ENCODE measurements at regions not wholly inside any gene's neighbourhood (a gene's known extent, or its start where the extent isn't known, plus 50 kb on each side); places are given as distances from the start of the nearest gene placed in this dataset.

DNA sequence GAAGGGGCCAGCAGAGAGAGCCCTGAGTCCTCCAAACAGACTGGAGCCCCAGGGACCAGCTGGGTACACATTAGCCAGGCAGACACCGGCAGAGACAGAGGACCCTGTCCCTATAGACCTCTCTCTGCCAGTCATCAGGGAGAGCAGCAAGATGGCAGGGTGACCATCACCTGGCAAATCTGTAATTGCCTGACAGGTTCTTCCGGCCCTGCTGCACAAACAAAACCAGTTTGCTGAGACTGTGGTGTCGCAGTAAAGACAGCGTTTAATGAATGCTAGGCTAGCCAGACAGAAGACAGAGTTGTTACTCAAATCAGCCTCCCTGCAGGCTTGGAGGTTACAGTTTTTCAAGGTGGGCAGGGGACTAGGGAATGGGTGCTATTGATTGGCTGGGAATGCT, 618.9 kb downstream of the NPHP4 start:
- no peak for TF ChIP-seq CTCF (IDR thresholded peaks at IDR 0.05; ENCODE audit: unreplicated experiment)
- Mint-ChIP-seq H3K9me3 (ENCODE audit: low read depth, unreplicated experiment) (peaks cover 7% of the 10 kb centered on the region), H3K27ac (ENCODE audit: unreplicated experiment) (no peak overlapping the region), H3K4me3 (ENCODE audit: low read depth, unreplicated experiment) (no peak overlapping the region), H3K4me1 (ENCODE audit: low read depth, unreplicated experiment) (no peaks in the 10 kb centered on the region), H3K36me3 (ENCODE audit: insufficient read depth, unreplicated experiment) (no peaks in the 10 kb centered on the region), H3K27me3 (ENCODE audit: unreplicated experiment) (no peaks in the 10 kb centered on the region)
- intact Hi-C loops (cut with micrococcal nuclease; ENCODE audit: unreplicated experiment), result no loop called here
- no TSS peak for BruUV-seq (replicated peaks)
- CTCF ChIA-PET, result no interaction called here
- DNase-seq, result no peak

- BruUV-seq (replicated peaks), result no TSS peak
- no peak for TF ChIP-seq CTCF (IDR thresholded peaks at IDR 0.05; ENCODE audit: unreplicated experiment)
- Mint-ChIP-seq H3K9me3 (ENCODE audit: low read depth, unreplicated experiment) (peaks cover 7% of the 10 kb centered on the region), H3K27ac (ENCODE audit: unreplicated experiment) (no peak overlapping the region), H3K4me3 (ENCODE audit: low read depth, unreplicated experiment) (no peak overlapping the region), H3K36me3 (ENCODE audit: insufficient read depth, unreplicated experiment) (no peaks in the 10 kb centered on the region), H3K4me1 (ENCODE audit: low read depth, unreplicated experiment) (no peaks in the 10 kb centered on the region), H3K27me3 (ENCODE audit: unreplicated experiment) (no peaks in the 10 kb centered on the region)
- CTCF ChIA-PET, result no interaction called here
- intact Hi-C loops (cut with micrococcal nuclease; ENCODE audit: unreplicated experiment), result no loop called here
- DNase-seq, result no peak
Observed at GRCh38 chr1:5371270-5371669, 621.0 kb downstream of the NPHP4 start.

DNA sequence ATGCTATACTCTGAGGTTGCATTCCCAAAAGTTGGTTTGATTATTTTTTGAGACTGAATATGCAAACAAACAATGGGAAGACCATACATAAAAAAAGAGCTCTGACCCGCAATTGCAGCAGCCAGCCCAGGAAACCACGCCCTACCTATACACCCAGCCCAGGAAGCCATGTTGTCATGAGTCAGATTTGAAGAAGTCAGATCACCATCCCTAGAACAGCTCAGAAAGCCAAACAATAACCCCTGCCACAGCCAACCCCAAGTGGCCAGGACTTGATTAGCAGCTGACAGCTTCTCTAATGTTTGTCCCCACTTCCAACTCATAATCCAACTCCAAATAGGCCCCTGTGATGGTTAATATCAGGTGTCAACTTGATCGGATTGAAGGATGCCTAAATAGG, 621.9 kb downstream of the NPHP4 start:
- intact Hi-C loops (cut with micrococcal nuclease; ENCODE audit: unreplicated experiment), result no loop called here
- H3K4me1 Mint-ChIP-seq (ENCODE audit: low read depth, unreplicated experiment), result no peaks in the 10 kb centered on the region

GRCh38 chr1:5369223-5369622, 623.0 kb downstream of the NPHP4 start:
- Mint-ChIP-seq H3K9me3 (ENCODE audit: low read depth, unreplicated experiment) (peaks cover 9% of the 10 kb centered on the region), H3K4me1 (ENCODE audit: low read depth, unreplicated experiment) (no peaks in the 10 kb centered on the region), H3K27ac (ENCODE audit: unreplicated experiment) (no peak overlapping the region), H3K36me3 (ENCODE audit: insufficient read depth, unreplicated experiment) (no peaks in the 10 kb centered on the region), H3K4me3 (ENCODE audit: low read depth, unreplicated experiment) (no peak overlapping the region), H3K27me3 (ENCODE audit: unreplicated experiment) (no peaks in the 10 kb centered on the region)
- DNase-seq, result no peak
- intact Hi-C loops (cut with micrococcal nuclease; ENCODE audit: unreplicated experiment), result no loop called here
- CTCF ChIA-PET, result no interaction called here
- BruUV-seq (replicated peaks), result no TSS peak
- TF ChIP-seq CTCF (IDR thresholded peaks at IDR 0.05; ENCODE audit: unreplicated experiment), result no peak

More for the DNA sequence above, 621.9 kb downstream of the NPHP4 start:
- CTCF ChIA-PET, result no interaction called here
- BruUV-seq (replicated peaks), result no TSS peak
- Mint-ChIP-seq H3K36me3 (ENCODE audit: insufficient read depth, unreplicated experiment) (no peaks in the 10 kb centered on the region), H3K4me3 (ENCODE audit: low read depth, unreplicated experiment) (no peak overlapping the region), H3K9me3 (ENCODE audit: low read depth, unreplicated experiment) (peaks cover 9% of the 10 kb centered on the region), H3K27ac (ENCODE audit: unreplicated experiment) (no peak overlapping the region), H3K27me3 (ENCODE audit: unreplicated experiment) (no peaks in the 10 kb centered on the region)
- no peak for TF ChIP-seq CTCF (IDR thresholded peaks at IDR 0.05; ENCODE audit: unreplicated experiment)
- DNase-seq, result no peak

- BruUV-seq (replicated peaks), result no TSS peak
- no peak for TF ChIP-seq CTCF (IDR thresholded peaks at IDR 0.05; ENCODE audit: unreplicated experiment)
- no peaks in the 10 kb centered on the region for H3K36me3 Mint-ChIP-seq (ENCODE audit: insufficient read depth, unreplicated experiment)
- no peaks in the 10 kb centered on the region for H3K27me3 Mint-ChIP-seq (ENCODE audit: unreplicated experiment)
- H3K4me3 Mint-ChIP-seq (ENCODE audit: low read depth, unreplicated experiment), result no peak overlapping the region
- H3K4me1 Mint-ChIP-seq (ENCODE audit: low read depth, unreplicated experiment), result no peaks in the 10 kb centered on the region
- peaks cover 9% of the 10 kb centered on the region for H3K9me3 Mint-ChIP-seq (ENCODE audit: low read depth, unreplicated experiment)
- CTCF ChIA-PET, result no interaction called here
- H3K27ac Mint-ChIP-seq (ENCODE audit: unreplicated experiment), result no peak overlapping the region
- DNase-seq, result no peak
- intact Hi-C loops (cut with micrococcal nuclease; ENCODE audit: unreplicated experiment), result no loop called here
Observed at GRCh38 chr1:5368201-5368600, 624.0 kb downstream of the NPHP4 start.
